ENCODE measurements at regions not wholly inside any gene's neighbourhood (a gene's known extent, or its start where the extent isn't known, plus 50 kb on each side); places are given as distances from the start of the nearest gene placed in this dataset.

DNA sequence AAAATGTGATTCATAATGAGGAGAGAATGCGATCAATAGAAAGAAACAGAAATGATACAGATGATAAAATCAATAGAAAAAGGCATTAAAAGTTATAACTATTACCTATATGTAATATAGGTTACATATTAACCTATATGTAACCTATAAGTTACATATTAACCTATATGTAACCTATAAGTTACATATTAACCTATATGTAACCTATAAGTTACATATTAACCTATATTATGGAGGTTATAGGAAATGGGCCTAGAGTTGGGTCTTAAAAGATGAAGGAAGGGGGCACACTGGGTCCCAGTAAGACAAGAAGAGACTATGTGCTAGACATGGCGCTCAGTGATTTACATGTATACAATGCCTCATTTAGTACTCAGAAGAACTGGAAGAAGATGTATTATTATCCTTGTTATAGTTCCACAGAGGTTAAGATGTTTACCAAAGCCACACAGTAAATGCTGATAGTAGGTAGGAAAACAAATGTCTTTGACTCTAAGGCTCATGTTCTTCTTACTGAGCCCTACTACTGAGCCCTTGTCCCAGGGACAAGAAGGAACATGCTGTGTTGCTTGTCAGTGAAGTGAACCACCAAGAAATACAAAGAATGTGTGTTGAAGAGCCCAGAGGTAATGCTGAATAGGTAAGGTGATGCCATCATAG, 444.6 kb upstream of the PLXNA2 start:
- Mint-ChIP-seq H3K27ac (ENCODE audit: unreplicated experiment) (no peak overlapping the region), H3K27me3 (ENCODE audit: insufficient read depth, unreplicated experiment) (no peaks in the 10 kb centered on the region), H3K4me1 (ENCODE audit: low read depth, unreplicated experiment) (peaks cover 18% of the 10 kb centered on the region), H3K4me3 (ENCODE audit: unreplicated experiment) (no peak overlapping the region), H3K36me3 (ENCODE audit: insufficient read depth, unreplicated experiment) (no peaks in the 10 kb centered on the region), H3K9me3 (ENCODE audit: unreplicated experiment) (peaks cover 30% of the 10 kb centered on the region)
- Histone ChIP-seq H3K4me3 (ENCODE audit: low read depth, low read length) (no peak overlapping the region), H3K4me1 (peaks cover 14% of the 10 kb centered on the region), H3K27me3 (replicated peaks; ENCODE audit: control insufficient read depth, insufficient read depth, low read length) (no peaks in the 10 kb centered on the region), H3K9me3 (peaks cover 6% of the 10 kb centered on the region; the same call in 1 of the 2 replicates), H3K36me3 (ENCODE audit: control insufficient read depth, insufficient read depth, low read length) (no peaks in the 10 kb centered on the region)
- BruUV-seq (replicated peaks): no TSS peak
- CTCF ChIA-PET: no interaction called here
- TF ChIP-seq, protein P1, sequence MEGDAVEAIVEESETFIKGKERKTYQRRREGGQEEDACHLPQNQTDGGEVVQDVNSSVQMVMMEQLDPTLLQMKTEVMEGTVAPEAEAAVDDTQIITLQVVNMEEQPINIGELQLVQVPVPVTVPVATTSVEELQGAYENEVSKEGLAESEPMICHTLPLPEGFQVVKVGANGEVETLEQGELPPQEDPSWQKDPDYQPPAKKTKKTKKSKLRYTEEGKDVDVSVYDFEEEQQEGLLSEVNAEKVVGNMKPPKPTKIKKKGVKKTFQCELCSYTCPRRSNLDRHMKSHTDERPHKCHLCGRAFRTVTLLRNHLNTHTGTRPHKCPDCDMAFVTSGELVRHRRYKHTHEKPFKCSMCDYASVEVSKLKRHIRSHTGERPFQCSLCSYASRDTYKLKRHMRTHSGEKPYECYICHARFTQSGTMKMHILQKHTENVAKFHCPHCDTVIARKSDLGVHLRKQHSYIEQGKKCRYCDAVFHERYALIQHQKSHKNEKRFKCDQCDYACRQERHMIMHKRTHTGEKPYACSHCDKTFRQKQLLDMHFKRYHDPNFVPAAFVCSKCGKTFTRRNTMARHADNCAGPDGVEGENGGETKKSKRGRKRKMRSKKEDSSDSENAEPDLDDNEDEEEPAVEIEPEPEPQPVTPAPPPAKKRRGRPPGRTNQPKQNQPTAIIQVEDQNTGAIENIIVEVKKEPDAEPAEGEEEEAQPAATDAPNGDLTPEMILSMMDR (IDR thresholded peaks at IDR 0.05; ENCODE audit: insufficient read depth in 1 of 2, low read depth in 1 of 2, low read length in 1 of 2, severe bottlenecking in 1 of 2, unreplicated experiment in 1 of 2): no peak
- POLR2A ChIA-PET: no interaction called here
- intact Hi-C loops (cut with micrococcal nuclease; ENCODE audit: unreplicated experiment): no loop called here
- no peak for DNase-seq

DNA sequence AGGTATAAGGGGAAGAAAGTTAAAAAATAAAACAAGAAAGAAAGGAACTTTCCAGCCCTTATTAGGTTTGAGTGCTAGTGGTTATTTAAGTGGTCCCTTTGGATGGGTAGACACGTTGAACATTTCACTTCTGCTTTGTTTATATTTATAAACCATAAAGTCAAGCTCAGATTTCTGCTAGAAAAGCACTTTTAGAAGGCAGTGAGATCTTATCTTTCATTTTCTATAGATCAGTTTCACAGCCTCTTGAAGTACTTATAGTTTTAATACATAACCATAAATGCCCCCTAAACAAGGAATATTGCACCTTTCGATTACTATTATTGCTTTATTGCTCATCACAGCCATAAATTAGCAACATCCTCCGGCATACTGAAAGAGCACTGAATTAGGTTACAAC, 446.8 kb upstream of the PLXNA2 start:
- Histone ChIP-seq H3K27me3 (replicated peaks; ENCODE audit: control insufficient read depth, insufficient read depth, low read length) (no peaks in the 10 kb centered on the region), H3K9me3 (peaks cover 6% of the 10 kb centered on the region; the same call in 1 of the 2 replicates), H3K4me1 (peaks cover 14% of the 10 kb centered on the region), H3K36me3 (ENCODE audit: control insufficient read depth, insufficient read depth, low read length) (no peaks in the 10 kb centered on the region), H3K4me3 (ENCODE audit: low read depth, low read length) (no peak overlapping the region)
- H3K4me1 Mint-ChIP-seq (ENCODE audit: low read depth, unreplicated experiment): peaks cover 18% of the 10 kb centered on the region
- peaks cover 30% of the 10 kb centered on the region for H3K9me3 Mint-ChIP-seq (ENCODE audit: unreplicated experiment)
- no peak for DNase-seq
- H3K36me3 Mint-ChIP-seq (ENCODE audit: insufficient read depth, unreplicated experiment): no peaks in the 10 kb centered on the region
- intact Hi-C loops (cut with micrococcal nuclease; ENCODE audit: unreplicated experiment): no loop called here
- BruUV-seq (replicated peaks): no TSS peak
- CTCF ChIA-PET: no interaction called here
- TF ChIP-seq, protein P1 (IDR thresholded peaks at IDR 0.05; ENCODE audit: insufficient read depth in 1 of 2, low read depth in 1 of 2, low read length in 1 of 2, severe bottlenecking in 1 of 2, unreplicated experiment in 1 of 2): no peak
- H3K4me3 Mint-ChIP-seq (ENCODE audit: unreplicated experiment): no peak overlapping the region
- POLR2A ChIA-PET: no interaction called here
- H3K27ac Mint-ChIP-seq (ENCODE audit: unreplicated experiment): no peak overlapping the region
- H3K27me3 Mint-ChIP-seq (ENCODE audit: insufficient read depth, unreplicated experiment): no peaks in the 10 kb centered on the region

DNA sequence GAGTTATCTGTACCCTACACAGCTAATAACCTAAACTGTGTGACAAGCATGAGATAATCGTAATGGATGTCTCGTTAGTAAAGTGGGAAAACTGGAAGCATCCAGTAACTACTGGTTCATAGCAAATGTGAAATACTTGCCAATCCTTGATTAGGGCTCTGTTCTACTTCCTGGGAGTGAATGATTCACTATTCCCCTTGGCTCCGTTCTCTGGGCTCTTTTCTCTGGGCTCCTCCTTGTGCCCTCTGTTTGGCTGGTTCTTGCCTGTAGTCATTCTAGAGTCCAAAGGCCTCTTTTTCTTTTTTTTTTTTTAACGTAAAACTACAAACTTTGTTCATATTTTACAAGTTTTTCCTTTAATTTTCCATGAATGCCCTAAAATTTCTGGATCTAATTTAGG, 465.8 kb upstream of the PLXNA2 start:
- Mint-ChIP-seq H3K4me3 (ENCODE audit: unreplicated experiment) (no peak overlapping the region), H3K36me3 (ENCODE audit: insufficient read depth, unreplicated experiment) (peaks cover 5% of the 10 kb centered on the region)

More for the DNA sequence above, 465.8 kb upstream of the PLXNA2 start:
- Mint-ChIP-seq H3K4me1 (ENCODE audit: low read depth, unreplicated experiment) (no peaks in the 10 kb centered on the region), H3K9me3 (ENCODE audit: unreplicated experiment) (no peaks in the 10 kb centered on the region), H3K27me3 (ENCODE audit: insufficient read depth, unreplicated experiment) (peaks cover 3% of the 10 kb centered on the region), H3K27ac (ENCODE audit: unreplicated experiment) (no peak overlapping the region)
- Histone ChIP-seq H3K4me3 (ENCODE audit: low read depth, low read length) (no peak overlapping the region), H3K9me3 (no peaks in the 10 kb centered on the region), H3K27me3 (replicated peaks; ENCODE audit: control insufficient read depth, insufficient read depth, low read length) (no peaks in the 10 kb centered on the region), H3K4me1 (no peaks in the 10 kb centered on the region), H3K36me3 (ENCODE audit: control insufficient read depth, insufficient read depth, low read length) (no peaks in the 10 kb centered on the region)
- BruUV-seq (replicated peaks): no TSS peak
- no peak for DNase-seq
- ChIA-PET CTCF (no interaction called here), POLR2A (no interaction called here)
- intact Hi-C loops (cut with micrococcal nuclease; ENCODE audit: unreplicated experiment): no loop called here
- TF ChIP-seq, protein P1 (IDR thresholded peaks at IDR 0.05; ENCODE audit: insufficient read depth in 1 of 2, low read depth in 1 of 2, low read length in 1 of 2, severe bottlenecking in 1 of 2, unreplicated experiment in 1 of 2): no peak

Measured in Caco-2 (cell line).